ENCODE measurements at regions not wholly inside any gene's neighbourhood (a gene's known extent, or its start where the extent isn't known, plus 50 kb on each side); places are given as distances from the start of the nearest gene placed in this dataset.
"Not testable (repeated sequence)": the region's sequence is repeated elsewhere in the genome, so short reads cannot be mapped to it uniquely, and the experiment has no call there.

DNA sequence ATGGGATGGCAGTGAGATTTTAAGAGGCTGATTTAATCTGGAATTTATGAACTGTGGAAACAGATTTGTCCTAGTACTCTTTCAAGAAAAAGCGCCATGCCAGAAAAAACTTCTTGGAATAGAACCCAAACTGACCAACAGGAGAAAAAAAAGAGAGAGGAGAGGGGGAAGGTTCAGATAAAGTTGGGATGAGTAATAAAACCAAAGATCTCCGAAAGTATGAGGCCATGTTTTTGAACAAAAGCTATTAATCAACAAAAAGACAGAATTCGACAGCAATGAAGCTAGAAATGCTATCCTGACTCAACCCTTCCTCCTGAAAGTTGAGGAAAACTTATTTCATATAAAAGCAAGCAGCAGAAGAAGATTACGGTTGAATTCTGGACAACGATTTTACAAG lies 135.5 kb downstream of the CEMIP2 start:
- DNase-seq: no peak

DNA sequence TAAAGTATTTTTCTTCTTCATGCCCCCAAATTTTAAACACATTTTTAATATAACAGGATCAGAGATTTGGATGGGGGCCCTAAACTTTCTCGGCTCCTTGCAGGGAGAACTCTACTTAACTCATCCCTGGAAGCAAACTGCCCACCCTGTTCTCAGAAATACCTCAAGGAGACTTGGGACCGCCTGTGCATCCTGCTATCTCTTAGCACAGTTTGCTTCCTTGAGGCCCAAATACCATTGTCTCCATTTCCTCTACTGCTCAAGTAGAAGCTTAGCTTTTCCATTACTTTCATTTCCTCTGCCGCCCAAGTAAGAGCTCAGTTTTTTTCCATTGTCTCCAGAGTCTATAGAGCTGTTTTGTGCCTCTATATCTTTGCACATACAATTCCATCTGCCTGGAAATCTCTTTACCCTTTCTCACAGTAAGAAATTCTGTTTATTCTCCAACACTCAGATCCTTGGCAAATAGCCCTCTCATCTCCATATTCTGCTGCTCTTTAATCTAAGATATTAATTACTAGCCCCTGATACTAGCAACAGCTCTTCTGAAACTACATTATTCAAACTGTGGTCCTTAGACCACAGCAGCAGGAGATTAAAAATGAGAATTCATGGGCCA lies 137.8 kb downstream of the CEMIP2 start:
- DNase-seq: no peak

DNA sequence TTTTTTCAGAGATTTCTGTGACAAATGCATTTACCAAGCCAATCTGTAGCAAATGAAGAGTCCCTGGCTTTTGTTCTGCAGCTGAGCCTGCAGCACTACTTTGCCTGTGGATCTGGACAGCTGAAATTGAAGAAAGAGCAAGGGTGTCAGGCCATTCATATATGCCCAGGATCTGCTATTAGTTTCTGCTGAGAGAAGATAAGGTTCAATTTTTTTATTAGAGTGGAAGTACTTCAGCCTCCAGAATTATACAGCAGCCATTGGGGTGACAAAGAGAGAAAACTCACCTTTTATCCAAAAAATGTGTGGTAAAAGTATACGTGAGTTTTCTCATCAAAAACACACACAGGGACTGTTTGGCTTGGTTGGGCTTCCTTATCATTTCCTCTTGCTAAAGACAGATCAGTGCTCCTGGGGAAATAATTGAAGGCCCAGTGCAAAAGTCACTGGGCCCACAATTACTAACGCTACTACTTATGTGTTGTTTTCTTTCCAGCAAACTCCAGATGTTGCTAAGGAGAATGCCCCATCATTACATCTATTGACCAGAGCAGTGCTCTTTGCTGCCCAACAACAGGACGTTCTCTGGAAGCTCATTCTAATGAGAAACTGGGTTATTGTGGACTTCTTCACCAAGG lies 138.6 kb downstream of the CEMIP2 start:
- no peak for DNase-seq

DNA sequence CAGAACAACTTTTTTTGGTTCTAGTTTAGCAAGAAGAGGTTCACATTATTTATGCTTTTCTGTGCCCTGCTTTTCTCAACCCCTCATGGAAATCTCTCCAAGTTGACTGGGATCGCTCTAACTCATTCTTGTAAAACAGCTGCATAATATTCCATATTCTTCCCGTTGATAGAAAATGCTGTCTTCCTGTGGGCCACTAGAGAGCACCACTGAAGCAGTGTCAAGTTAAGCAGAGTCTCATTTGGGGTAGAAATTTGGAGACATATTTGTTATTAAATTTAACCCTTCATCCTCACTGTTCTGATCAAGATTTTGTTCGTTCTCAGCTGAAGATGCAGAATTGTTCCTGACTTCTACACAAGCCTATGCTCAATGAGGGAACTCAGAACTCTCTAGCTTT lies 140.1 kb downstream of the CEMIP2 start:
- DNase-seq: peak; percentile 10

DNA sequence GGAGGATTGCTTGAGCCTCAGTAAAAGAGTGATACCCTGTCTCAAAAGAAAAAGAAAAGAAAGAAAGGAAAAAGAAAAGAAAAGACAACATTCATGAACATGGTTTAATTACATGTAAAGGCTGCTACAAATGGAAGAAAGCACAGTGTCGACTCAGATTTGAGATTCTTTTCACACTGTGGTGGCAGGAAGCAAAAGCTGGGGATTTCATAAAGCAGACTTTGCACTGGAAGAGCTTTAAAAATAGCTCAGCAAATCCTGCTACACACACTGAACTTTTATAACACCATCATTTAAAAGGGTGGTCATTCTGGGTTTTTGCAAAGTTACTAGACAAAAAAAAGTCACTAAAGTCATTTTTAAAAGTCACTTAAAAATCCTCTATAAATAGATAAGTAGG lies 140.8 kb downstream of the CEMIP2 start:
- DNase-seq: no peak

DNA sequence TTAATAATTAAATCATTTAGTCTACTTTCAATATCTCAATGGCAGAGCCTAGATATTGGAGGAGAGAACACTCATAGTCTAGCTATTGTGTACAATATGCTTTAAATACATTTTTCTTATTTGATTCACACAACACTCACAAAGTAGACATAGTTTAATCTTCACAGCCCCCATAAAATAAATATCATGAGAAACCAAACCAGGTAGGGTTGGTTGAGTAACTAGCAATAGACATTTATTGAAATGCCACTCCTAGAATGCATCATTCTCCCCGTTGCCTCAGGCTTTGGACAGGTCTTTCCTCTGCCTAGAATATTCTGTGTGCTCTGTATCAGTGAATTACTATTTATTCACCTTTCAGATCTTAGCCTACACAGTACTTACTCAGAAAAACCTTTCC lies 141.9 kb downstream of the CEMIP2 start:
- no peak for DNase-seq

DNA sequence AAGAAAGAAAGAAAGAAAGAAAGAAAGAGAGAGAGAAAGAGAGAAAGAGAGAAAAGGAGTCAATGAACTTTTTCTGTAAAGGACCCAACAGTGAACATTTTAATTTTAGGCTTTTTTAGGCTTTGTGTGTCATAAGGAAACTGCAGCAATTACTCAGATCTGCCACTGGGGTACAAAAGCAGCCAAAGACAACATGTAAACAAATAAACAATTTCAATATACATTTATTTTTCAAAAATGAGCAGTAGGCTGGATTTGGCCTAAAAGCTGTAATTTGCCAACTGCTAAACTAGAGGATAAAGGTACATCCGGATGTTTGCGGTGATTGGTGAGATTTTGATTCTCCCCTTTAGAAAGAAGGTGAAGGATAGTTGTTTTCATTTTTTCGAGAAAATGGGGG lies 143.6 kb downstream of the CEMIP2 start:
- DNase-seq: no peak

DNA sequence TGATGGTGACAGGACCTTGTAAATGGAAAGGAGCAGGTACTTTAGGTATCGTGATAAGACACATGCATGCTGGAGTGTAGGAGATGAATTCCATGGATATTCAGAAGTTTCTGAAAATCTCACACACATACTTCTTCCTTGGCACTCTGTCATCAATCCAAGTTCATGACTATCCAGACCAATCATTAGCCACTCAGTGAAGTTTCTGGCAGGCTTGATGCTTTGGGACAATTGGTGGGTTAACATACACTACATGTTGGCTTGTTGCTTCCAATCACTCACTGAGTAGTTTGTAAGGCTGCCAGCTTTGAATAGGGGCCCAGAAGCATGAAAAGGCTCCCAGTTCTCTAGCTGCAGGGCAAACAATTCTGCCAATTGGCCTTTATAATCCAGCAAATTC lies 147.6 kb downstream of the CEMIP2 start:
- DNase-seq: no peak

DNA sequence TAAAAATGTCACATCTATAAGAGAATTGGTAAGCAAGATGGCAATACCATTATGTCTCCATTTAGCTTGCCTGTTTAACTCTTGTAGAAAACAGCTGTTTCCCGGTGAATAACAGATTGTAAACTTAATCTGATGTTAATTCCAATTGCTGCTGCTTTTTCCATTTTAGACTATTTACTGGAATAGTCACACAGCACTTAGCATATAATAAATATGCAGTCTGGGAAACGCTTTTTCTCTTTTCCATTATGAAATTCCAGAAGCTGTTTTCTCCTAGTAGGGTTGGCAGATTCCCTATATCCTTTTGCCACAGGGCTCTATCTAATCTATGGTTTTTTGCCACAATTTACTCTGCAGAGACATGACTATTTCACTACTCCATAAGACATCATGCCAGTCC lies 148.0 kb downstream of the CEMIP2 start:
- no peak for DNase-seq

DNA sequence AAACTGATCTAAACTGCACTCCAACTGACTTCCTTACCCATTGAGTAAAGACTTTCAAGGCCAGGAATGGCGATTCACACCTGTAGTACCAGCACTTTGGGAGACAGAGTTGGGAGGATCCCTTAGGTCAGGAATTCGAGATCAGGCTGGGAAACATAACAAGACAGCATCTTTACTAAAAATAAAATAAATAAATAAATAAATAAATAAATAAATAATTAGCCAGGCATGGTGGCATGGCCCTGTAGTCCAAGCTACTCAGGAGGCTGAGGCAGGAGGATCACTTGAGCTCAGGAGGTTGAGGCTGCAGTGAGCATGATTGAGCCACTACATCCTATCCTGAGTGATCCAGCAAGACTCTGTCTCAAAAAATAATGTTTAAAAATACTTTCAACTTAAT lies 148.4 kb downstream of the CEMIP2 start:
- DNase-seq: no peak

DNA sequence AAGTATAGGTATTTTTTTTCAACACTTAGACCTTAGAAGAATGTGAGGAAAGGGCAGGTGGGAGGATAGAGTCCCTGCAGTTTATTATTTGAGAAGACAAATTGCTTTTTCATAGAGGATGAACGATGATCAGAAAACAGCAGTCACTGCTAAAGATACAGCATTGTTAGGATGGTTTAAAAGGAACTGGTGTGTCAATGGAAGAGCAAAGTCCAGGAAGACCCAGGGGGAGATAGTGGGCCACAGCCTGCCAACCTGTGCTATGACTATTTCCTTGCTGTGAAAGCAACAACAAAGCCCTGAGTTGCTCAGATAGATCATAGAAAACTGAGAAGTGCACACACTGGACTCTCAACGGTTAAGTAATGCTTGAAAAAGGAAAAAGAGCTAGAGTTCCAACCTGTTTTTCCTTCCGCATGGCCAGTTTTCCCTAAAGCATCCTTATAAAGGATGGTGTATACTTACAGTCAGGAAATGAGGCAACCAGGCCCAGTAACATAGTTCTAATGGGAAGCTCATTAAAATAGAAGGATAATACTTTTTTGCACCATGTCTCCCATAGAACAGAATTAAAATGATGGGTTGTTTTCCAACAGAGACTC lies 153.8 kb downstream of the CEMIP2 start:
- DNase-seq: no peak

DNA sequence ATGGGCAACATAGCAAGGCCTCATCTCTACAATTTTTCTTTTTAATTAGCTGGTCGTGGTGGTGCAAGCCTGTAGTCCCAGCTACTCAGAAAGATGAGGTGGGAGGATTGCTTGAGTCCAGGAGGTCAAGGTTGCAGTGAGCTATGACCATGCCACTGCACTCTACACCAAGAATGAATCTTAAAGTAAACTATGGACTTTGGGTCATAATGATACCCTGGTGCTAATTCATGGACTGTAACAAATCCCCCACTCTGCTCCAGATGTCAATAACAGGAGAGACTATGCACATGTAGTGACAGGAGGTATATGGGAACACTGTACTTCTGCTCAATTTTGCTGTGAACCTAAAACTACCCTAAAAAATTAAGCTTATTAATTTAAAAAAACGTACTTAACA lies 155.4 kb downstream of the CEMIP2 start:
- DNase-seq: no peak

DNA sequence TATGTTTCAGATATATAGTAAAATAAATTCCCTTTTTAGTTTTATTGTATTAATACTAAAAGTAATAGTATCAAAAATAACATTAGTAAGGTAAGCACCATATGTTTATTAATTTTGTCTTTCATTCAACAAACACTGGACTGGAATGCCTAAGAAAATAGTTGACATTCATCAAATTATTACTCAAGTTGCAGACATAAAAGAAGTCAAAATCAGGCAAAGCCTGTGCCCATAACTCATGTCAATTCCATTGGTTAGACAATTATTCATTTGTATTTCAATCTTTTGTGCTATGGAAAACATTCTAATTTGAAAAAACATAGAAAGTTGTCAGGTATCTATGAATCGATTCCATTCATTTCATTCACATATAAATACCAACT lies 158.9 kb downstream of the CEMIP2 start:
- no peak for DNase-seq

DNA sequence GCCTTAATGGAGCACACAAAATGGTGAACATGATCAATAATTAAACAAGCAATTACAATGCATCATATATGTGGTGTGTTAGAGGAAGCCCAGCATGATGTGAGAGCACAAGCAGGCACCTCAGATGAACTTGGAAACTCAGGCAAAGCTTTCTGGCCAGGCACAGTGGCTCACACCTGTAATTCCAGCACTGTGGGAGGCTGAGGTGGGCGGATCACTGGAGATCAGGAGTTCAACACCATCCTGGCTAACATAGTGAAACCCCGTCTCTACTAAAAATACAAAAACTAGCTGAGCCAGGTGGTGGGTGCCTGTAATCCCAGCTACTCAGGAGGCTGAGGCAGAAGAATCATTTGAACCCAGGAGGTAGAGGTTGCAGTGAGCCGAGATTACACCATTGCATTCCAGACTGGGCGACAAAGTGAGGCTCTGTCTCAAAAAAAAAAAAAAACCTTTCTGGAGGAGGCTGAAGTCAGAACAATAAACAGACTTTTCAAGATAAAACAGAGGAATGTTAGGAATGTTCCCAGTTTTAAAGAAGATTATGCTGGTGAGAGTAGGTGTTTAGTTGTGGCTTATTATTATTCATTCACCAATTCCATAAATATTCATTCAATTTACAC lies 159.4 kb downstream of the CEMIP2 start:
- no peak for DNase-seq

DNA sequence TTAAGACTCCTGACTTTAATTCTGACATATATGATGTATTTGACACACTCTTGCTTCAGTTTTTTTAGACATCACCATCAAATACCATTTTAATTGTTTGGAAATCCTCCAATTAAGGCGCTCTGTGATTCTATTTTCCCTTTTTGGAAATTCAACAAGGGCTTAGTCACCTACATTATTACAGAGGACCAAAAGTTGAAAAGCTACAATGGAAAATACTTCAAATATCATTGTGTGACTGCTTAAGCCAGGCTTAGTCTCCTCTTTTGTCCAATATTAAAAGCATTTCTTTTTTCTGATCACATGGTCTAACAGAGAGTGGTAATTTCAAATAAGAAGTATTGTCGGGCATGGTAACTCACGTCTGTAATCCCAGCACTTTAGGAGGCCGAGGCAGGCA lies 160.3 kb downstream of the CEMIP2 start:
- no peak for DNase-seq

DNA sequence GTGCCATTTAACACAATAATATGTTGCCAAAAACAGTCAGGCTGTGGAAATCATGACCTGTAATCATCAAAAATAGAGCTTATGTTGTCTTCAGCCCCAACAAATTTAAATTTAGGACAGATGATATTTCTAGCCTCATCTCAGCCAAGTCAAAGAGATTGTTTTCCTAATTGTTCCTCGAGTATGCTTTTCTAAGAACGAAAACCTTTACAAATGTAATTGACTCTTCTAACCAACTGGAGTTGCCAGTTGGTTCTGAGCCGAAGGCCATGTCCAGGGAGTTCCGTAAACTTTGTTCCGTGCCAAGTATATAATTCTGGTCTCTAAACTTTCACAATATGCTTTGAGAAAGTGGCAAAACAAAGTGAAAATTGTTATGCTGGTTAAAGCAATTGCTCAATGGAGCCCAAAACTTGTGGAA lies 160.8 kb downstream of the CEMIP2 start:
- DNase-seq: no peak

DNA sequence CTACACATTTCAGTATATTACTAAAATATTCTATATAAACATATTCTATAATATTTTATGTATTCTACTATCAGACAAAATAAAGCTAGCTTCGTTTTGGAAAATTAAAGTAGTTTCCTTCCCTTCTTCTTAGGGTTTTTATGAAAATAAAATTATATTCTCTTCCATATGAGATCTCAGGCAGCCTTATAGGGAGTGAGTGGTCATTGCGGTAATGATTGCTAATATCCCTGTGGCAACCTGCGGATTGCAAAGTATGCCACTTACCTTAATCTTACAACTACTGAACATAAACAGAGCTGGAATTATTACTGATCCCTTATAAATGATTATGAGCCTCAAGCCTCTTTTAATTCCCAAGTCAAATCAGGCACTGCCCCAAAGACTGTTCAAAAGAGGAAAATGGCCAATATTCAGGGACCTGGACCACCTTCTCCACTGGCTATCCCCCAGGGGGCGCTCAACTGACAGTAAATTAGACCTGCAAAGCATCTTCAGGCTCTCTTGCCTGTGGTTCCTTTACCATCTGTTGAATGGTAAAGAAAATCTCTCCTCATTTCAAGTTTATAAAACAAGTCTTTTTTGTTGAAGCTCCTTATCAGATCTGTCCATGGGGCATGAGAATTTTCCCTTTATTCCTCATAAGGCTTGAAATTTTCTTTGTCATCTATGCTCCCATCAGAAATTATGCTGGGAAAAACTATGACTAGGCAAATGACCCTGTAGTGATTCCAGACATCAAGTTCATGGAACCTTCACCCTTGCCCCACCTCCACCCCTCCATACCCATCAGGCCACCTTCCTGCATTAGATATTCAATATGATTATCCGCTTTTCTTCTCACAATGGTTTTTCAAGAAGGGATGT lies 163.9 kb downstream of the CEMIP2 start:
- DNase-seq: peak; percentile 75

DNA sequence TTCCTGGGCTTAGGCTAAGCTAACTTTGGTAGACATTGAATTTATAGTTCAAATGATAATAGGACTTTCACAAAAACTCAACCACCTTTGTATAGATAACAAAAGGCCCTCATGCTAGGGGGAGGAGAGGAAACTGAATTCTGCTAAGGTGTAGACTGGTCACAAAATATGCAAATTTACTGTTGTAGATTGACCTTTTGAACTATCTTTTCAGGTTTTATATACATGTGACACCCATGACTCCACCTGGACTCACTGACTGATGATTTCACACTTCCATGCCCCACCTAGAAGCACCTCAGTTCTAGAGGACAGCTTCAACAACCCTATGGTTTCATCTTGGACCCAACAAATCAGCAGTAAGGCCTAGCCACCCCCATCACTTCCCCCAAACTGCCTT lies 165.7 kb downstream of the CEMIP2 start:
- DNase-seq: no peak

DNA sequence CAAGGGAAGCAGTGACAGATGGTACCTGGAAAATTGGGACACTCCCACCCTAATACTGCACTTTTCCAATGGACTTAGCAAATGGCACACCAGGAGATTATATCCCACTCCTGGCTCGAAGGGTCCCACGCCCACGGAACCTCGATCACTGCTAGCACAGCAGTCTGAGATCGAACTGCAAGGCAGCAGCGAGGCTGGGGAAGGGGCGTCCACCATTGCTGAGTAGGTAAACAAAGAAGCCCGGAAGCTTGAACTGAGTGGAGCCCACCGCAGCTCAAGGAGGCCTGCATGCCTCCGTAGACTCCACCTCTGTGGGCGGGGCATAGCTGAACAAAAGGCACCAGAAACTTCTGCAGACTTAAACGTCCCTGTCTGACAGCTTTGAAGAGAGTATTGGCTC lies 172.6 kb downstream of the CEMIP2 start:
- DNase-seq: not testable (repeated sequence)

DNA sequence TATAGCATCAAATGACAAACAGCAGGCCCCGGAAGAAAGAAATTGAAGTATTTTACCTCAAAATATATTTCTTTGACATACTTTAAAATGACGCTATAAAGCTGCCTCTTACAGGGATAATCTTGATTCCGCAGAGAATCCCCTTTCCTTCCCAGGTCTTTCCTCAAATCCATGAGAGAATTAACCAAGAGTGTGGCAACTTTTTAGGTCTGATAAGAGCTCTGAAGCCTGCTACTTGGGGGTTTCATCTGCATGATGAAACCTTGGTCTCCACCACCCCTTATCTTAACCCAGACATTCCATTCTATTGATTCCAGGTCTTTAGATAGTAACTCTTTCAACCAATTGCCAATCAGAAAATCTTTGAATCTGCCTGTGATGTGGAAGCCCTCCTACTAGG lies 173.8 kb downstream of the CEMIP2 start:
- no peak for DNase-seq

DNA sequence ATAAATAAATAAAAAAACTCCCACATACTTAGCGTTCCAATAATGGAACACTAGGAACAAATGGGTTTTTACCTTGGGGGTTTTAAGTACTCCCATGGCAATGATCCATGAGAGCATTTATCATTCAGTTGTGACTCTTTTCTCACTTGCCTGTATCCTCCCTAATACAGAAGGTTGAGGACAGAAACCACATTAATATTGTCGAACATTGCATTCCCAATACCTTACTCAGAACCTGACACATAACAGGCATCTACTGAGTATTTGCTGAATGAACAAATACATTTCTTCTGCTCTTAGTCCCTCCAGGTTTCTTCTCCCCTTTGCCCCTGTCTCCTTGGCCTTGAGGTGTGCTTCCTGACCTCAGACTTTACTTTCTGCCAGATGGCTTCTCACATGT lies 175.9 kb downstream of the CEMIP2 start:
- DNase-seq: no peak

DNA sequence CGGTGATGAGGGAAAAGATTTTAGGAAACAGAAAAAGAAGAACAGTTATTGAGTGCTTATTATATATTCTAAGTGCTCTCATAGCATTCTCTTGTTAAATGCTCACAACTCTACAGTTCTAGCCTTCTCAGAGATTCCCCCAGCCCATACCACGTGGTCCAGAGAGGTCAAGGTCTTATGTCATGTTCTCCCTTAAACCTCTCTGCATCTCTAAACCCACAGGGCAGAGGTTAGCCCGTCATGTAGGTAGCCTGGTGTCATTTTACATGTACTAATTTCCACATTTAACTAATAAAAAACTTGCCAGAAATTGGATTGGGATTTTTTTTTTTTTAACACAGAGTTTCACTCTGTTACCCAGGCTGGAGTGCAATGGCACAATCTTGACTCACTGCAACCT lies 178.0 kb downstream of the CEMIP2 start:
- DNase-seq: no peak

DNA sequence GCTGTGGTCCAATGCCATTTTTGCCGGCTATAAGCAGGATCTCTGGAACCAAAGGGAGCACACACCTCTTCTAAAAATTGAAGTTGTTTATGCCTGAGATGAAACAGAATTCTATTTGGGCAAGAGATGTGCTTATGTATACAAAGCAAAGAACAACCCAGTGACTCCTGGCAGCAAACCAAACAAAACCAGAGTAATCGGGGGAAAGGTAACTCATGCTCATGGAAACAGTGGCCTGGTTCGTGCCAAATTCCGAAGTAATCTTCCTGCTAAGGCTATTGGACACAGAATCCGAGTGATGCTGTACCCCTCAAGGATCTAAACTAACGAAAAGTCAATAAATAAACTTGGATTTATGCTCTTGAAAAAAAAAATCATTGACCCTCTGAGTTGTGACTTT lies 178.7 kb downstream of the CEMIP2 start:
- no peak for DNase-seq

Data from NCI-H69 (cell line).